Central memory CD8-positive, alpha-beta T cell (primary cell): ENCODE measurements at regions not wholly inside any gene's neighbourhood (a gene's known extent, or its start where the extent isn't known, plus 50 kb on each side); places are given as distances from the start of the nearest gene placed in this dataset.

Experiments used
- ATAC-seq: fragments of 150-1000 bp; cut with Tn5 transposase; replicated peaks from 2 replicates; pipeline ENCODE4 v1.10.0; 2022; ENCODE audit warnings: mild to moderate bottlenecking, moderate FRiP score, moderate number of reproducible peaks; ENCODE audit not compliant: poor library complexity, severe bottlenecking; ENCODE audit errors: extremely low read depth
- DNase-seq, 2 donors: peaks; one replicate each; pipeline ENCODE4 v3.0.0; 2021; ENCODE audit warnings: low spot score in 2 of 2
- H3K27ac Mint-ChIP-seq: one replicate; pipeline ENCODE4 v1.8.0; 2022; ENCODE audit warnings: low read depth, mild to moderate bottlenecking, moderate library complexity, mixed read lengths
- H3K27me3 Mint-ChIP-seq: one replicate; pipeline ENCODE4 v1.8.0; 2022; ENCODE audit warnings: mixed read lengths
- H3K36me3 Mint-ChIP-seq: one replicate; pipeline ENCODE4 v1.8.0; 2022; ENCODE audit warnings: mild to moderate bottlenecking, moderate library complexity, mixed read lengths; ENCODE audit not compliant: insufficient read depth
- H3K4me1 Mint-ChIP-seq: one replicate; pipeline ENCODE4 v1.8.0; 2022; ENCODE audit warnings: mixed read lengths
- H3K4me3 Mint-ChIP-seq: one replicate; pipeline ENCODE4 v1.8.0; 2022; ENCODE audit warnings: mild to moderate bottlenecking, moderate library complexity, mixed read lengths
- H3K9me3 Mint-ChIP-seq: one replicate; pipeline ENCODE4 v1.8.0; 2022; ENCODE audit warnings: mixed read lengths

DNA sequence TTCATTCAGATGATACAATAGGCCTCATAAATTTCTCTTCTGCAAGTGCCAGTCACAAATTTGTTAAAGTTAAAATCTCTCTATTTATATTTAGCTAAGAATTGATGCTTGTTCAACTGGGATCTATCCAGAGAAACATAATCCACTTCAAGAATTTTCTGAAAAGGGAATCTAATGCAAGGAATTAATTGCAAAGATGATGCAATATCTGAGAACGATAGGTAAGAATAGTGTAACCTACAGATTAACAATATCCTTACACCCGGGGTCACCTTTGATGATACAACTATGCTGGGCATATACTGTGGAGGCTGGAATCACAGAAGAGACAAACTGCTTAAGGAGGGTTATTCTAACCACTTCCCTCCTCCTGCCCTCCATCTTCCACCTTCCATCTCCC lies 295.1 kb downstream of the FOXG1 start:
- peaks cover 20% of the 10 kb centered on the region for H3K9me3 Mint-ChIP-seq
- H3K36me3 Mint-ChIP-seq: no peaks in the 10 kb centered on the region
- H3K27me3 Mint-ChIP-seq: no peaks in the 10 kb centered on the region
- no peaks in the 10 kb centered on the region for H3K4me1 Mint-ChIP-seq
- H3K4me3 Mint-ChIP-seq: no peak overlapping the region
- no peak for DNase-seq
- no peak overlapping the region for H3K27ac Mint-ChIP-seq
- ATAC-seq: no peak

DNA sequence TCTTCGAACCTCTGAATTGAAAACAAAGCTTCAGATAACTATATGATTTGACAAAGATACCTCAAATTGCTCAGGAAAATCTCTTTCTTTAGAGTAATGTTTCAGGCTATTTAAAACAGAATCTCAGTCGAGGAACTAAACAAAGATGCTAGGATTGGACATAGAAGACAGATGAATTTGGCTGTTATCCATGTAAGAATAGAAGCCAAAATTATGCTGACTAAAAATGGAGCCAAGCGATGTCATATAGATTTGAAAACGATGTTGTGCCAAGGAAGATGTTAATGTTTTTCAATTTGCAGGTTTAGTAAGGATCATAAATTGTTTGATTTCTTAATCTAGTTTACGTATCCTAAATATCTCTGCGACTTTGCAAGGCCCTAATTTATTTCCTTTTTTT lies 295.9 kb downstream of the FOXG1 start:
- Mint-ChIP-seq H3K9me3 (peaks cover 21% of the 10 kb centered on the region), H3K36me3 (no peaks in the 10 kb centered on the region), H3K4me1 (no peaks in the 10 kb centered on the region), H3K4me3 (no peak overlapping the region), H3K27me3 (no peaks in the 10 kb centered on the region), H3K27ac (no peak overlapping the region)
- DNase-seq (no peak), ATAC-seq (no peak)

DNA sequence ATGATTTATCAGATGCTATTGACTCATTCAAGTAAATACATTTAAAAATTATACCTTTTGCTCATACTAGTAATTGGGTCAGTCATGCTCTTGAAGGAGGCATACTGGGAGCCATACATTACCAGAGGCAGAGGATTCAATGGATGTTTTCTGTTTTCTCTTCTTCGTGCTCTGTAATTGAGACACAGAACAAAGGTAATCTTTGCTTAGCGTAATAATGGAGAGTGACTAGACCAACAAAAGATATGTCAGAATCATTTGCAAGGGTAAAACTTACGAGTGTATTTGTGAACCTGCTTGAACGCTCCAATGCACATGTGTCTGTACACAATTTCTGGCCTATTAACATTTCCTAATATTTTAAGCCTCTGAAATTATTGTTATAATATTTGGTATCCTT lies 296.4 kb downstream of the FOXG1 start:
- no peak overlapping the region for H3K4me3 Mint-ChIP-seq
- H3K27ac Mint-ChIP-seq: no peak overlapping the region
- no peaks in the 10 kb centered on the region for H3K4me1 Mint-ChIP-seq
- no peaks in the 10 kb centered on the region for H3K27me3 Mint-ChIP-seq
- DNase-seq (no peak), ATAC-seq (no peak)
- no peaks in the 10 kb centered on the region for H3K36me3 Mint-ChIP-seq
- H3K9me3 Mint-ChIP-seq: peaks cover 25% of the 10 kb centered on the region

DNA sequence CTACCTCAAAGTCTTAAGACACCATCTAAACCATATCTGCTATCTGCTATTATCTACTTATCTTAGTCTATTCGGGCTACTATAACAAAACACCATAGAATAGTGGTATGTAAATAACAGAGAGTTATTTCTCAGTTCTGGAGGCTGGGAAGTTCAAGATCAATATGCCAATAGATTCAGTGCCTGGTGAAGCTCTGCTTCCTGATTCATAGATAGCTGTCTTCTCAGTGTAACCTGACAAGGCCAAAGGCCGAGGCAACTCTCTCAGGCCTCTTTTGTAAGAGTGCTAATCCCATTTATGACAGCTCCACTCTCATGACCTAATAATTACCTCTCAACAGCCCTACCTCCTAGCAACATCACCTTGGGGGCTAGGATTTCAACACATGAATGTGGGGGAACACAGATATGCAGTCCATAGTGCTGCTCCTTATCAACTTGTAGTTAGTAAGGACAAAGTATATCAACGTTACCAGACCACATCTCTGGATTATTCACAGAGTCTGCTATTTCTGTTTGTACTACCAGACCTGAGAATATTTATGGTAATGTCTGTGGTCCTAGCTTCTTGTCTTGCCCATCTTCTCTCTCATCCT lies 297.8 kb downstream of the FOXG1 start:
- no peaks in the 10 kb centered on the region for H3K27me3 Mint-ChIP-seq
- no peaks in the 10 kb centered on the region for H3K36me3 Mint-ChIP-seq
- H3K27ac Mint-ChIP-seq: no peak overlapping the region
- no peak overlapping the region for H3K4me3 Mint-ChIP-seq
- no peaks in the 10 kb centered on the region for H3K4me1 Mint-ChIP-seq
- no peak for ATAC-seq
- DNase-seq: no peak
- H3K9me3 Mint-ChIP-seq: peaks cover 33% of the 10 kb centered on the region

DNA sequence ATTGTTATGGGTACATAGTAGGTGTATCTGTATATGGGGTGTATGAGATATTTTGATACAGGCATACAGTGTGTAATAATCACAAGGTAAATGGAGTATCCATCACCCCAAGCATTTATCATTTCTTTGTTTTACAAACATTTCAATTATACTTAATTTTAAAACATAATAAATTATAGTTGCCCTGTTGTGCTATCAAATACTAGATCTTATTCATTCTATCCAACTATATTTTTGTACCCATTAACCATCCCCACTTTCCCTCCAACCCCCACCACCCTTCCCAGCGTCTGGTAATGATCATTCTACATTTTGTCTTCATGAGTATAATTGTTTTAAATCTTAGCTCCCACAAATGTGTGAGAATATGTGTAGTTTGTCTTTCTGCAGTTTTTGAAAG lies 302.6 kb downstream of the FOXG1 start:
- H3K4me1 Mint-ChIP-seq: no peaks in the 10 kb centered on the region
- H3K4me3 Mint-ChIP-seq: no peak overlapping the region
- no peak for ATAC-seq
- peaks cover 32% of the 10 kb centered on the region for H3K9me3 Mint-ChIP-seq
- DNase-seq: no peak
- no peaks in the 10 kb centered on the region for H3K27me3 Mint-ChIP-seq
- H3K36me3 Mint-ChIP-seq: no peaks in the 10 kb centered on the region
- H3K27ac Mint-ChIP-seq: no peak overlapping the region

DNA sequence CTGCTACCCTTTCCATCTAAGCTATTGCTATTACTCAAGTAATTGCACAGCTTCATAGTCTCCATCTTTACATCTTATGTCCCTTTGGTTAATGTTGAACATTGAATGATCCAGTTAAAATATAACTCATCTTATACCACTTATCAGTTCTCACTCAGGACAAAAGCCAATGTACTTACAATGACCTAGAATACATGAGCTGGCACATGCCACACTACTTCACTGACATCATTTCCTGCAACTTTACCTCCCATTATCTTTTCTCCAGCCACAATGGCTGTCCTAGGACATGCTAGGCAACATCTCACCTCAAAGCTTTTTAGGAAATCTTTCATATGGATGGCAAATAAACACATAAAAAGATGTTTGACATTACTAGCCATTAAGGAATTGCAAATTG lies 309.2 kb downstream of the FOXG1 start:
- Mint-ChIP-seq H3K9me3 (peaks cover 32% of the 10 kb centered on the region), H3K36me3 (no peaks in the 10 kb centered on the region), H3K4me1 (no peaks in the 10 kb centered on the region), H3K27ac (no peak overlapping the region), H3K27me3 (no peaks in the 10 kb centered on the region), H3K4me3 (no peak overlapping the region)
- DNase-seq: no peak
- ATAC-seq: no peak

DNA sequence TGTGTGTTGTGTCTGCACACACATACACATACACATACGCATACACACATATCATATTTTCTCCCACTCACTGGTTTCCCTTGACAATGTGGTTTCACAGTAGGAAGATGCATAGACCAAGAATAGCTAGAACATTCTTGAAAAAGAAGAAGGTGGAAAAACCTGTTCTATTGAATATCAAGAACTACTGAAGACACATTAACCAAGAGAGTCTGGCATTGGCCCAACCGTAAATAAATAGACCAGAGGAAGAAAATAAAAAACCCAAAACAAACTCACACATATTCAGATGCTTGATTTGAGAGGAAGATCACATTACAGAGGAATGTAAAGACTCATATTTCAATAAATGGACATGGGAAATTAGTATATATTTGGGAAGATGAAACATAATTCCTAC lies 311.3 kb downstream of the FOXG1 start:
- Mint-ChIP-seq H3K27me3 (no peaks in the 10 kb centered on the region), H3K4me1 (no peaks in the 10 kb centered on the region), H3K4me3 (no peak overlapping the region), H3K36me3 (no peaks in the 10 kb centered on the region), H3K9me3 (peaks cover 37% of the 10 kb centered on the region), H3K27ac (no peak overlapping the region)
- ATAC-seq (no peak), DNase-seq (no peak)

DNA sequence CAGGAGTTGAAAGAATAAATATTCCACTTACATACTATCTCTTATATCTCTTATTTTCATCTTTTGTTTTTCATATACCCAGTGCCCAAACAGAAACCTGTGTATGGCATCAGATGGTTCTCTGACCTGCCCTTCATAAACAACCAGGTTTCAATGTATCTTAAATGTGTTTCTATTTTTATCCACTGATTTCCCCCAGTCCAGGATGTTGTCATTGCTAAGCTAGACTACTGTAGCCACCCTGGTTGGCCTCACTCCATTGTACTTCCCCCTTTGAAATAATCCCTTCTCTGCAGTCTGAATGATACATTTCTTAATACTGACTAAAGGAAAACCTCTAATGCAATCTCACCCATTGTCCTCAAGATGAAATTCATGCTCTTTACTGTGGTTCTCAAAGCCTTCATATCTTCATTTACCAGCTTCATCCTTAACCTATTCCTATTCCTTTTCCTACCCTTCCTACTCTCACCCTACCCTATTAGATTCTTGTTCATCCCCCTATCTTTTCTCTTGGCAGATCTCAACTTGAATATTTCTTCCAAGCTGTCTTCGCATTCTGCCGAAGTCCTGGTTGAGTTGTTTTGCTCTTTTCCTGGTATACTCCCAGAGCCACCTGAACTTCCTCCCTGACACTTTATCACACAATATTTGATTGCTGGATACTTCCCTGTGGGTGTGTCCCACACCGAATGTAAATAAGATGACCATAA lies 312.4 kb downstream of the FOXG1 start:
- Mint-ChIP-seq H3K4me3 (no peak overlapping the region), H3K27me3 (no peaks in the 10 kb centered on the region), H3K9me3 (peaks cover 38% of the 10 kb centered on the region), H3K4me1 (no peaks in the 10 kb centered on the region), H3K36me3 (no peaks in the 10 kb centered on the region), H3K27ac (no peak overlapping the region)
- ATAC-seq (no peak), DNase-seq (no peak)

DNA sequence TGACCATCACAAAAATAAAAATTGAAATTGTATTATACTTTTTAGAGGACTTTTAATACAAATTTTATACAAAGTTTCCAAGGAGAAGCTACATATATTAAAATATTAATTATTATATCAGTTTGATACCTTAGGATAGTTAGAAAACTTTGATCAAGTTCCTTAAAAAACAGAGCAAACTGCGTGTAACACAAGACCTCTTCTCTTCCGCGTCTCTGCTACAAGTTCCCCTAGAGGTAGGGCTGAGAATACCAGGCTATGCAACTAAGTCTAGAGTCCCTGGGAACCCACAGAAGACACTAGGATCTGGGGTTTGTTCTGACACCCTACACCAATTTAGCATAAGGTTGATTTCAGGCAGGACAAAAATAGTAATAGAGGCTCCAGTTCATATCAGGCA lies 319.0 kb downstream of the FOXG1 start:
- Mint-ChIP-seq H3K36me3 (no peaks in the 10 kb centered on the region), H3K27me3 (no peaks in the 10 kb centered on the region), H3K4me1 (no peaks in the 10 kb centered on the region), H3K9me3 (peaks cover 39% of the 10 kb centered on the region), H3K4me3 (no peak overlapping the region), H3K27ac (no peak overlapping the region)
- DNase-seq (no peak), ATAC-seq (no peak)

DNA sequence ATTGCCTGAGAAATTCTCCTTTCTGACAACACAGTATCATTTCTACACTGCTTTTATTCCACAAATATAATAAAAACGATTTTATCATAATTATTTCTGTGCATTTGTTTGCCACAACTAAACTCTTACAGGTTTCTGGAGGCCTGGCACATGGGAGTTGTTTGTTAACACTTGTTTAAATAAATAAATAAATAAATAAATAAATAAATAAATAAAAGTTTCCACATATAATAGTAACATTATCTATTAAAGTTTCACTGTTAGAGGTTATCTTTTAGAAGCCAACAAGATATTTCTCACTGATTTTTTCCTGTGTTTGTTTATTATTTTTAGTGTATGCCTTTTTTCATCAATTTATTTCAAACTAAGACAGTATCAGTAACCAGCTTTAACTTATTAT lies 323.3 kb downstream of the FOXG1 start:
- Mint-ChIP-seq H3K27me3 (no peaks in the 10 kb centered on the region), H3K4me1 (no peaks in the 10 kb centered on the region), H3K4me3 (no peak overlapping the region), H3K27ac (no peak overlapping the region), H3K36me3 (no peaks in the 10 kb centered on the region), H3K9me3 (peaks cover 34% of the 10 kb centered on the region)
- ATAC-seq: no peak
- no peak for DNase-seq

DNA sequence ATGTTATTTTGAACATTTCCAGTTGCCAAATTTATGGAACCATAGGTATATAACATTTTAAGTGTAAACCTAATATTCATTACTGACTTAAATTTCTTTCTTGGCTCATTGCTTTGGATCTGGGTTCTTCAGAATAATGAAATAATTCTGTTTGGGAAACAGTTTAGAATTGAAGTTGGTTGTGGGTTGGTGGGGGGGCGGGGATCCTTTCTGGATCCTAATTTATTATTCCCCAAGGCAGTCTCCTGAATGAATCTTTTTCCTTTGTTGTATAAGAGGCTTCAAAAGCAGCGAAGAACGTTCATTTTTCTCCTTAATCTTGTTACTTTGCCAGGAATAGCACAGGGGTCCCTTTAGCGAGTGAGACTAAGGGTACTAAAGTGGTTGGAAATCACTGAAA lies 325.5 kb downstream of the FOXG1 start:
- ATAC-seq (no peak), DNase-seq (no peak)
- Mint-ChIP-seq H3K27me3 (no peaks in the 10 kb centered on the region), H3K9me3 (peaks cover 37% of the 10 kb centered on the region), H3K4me3 (no peak overlapping the region), H3K36me3 (no peaks in the 10 kb centered on the region), H3K27ac (no peak overlapping the region), H3K4me1 (no peaks in the 10 kb centered on the region)

DNA sequence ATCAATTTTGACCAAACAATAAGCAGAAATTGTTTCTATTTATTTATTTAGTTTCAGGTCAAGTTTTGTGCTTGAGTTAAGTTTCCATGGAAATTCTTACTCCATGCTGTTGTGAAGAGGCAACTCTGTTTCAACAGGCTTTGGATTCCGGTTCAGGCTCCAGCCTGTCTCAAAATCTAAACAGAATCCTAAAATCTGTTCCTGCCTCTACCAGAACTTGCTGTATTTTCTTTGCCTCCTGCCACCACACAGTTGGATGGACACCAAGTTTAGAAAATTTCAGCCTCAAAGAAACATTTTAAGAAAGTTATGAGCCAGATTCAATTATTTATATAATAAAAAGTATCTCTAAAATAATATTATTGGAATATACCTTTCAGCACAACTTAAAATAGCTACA lies 330.9 kb downstream of the FOXG1 start:
- no peaks in the 10 kb centered on the region for H3K4me1 Mint-ChIP-seq
- ATAC-seq (no peak), DNase-seq (no peak)
- no peaks in the 10 kb centered on the region for H3K36me3 Mint-ChIP-seq
- H3K9me3 Mint-ChIP-seq: peaks cover 27% of the 10 kb centered on the region
- no peak overlapping the region for H3K4me3 Mint-ChIP-seq
- no peak overlapping the region for H3K27ac Mint-ChIP-seq
- H3K27me3 Mint-ChIP-seq: no peaks in the 10 kb centered on the region

DNA sequence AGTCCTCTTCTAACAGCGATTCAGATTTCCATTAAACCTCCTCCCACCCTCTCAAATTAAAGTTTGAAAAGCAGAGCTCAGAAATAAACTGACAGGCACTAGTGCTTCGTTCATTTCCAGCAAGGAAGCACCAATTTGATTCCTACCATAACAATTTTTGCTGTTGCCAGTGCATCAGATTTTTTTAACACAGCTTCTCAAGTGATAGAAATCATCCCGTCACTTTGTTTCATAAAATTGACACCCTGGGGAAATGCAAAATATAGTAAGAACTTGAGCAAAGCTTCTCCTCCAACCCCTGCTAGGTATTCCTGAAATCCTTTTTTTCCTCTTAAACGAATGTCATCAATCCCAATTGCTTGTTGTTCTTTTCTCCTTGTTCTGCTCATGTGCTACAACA lies 332.1 kb downstream of the FOXG1 start:
- ATAC-seq (no peak), DNase-seq (no peak)
- H3K27me3 Mint-ChIP-seq: no peaks in the 10 kb centered on the region
- peaks cover 27% of the 10 kb centered on the region for H3K9me3 Mint-ChIP-seq
- no peaks in the 10 kb centered on the region for H3K4me1 Mint-ChIP-seq
- no peaks in the 10 kb centered on the region for H3K36me3 Mint-ChIP-seq
- no peak overlapping the region for H3K27ac Mint-ChIP-seq
- no peak overlapping the region for H3K4me3 Mint-ChIP-seq
